Adipocyte (in vitro differentiated cells): ENCODE measurements at regions not wholly inside any gene's neighbourhood (a gene's known extent, or its start where the extent isn't known, plus 50 kb on each side); places are given as distances from the start of the nearest gene placed in this dataset.
A peak's percentile ranks its signal among the peaks of the same experiment; 100 is the strongest.

Source experiments
- DNase-seq: peaks from one replicate; pipeline ENCODE4 v3.0.0-alpha.2; 2015; ENCODE audit warnings: low read depth
- H3K27me3 ChIP-seq: replicated peaks from 2 replicates; pipeline ENCODE4 v1.7.0; 2013; ENCODE audit warnings: mild to moderate bottlenecking, low read length, moderate library complexity; ENCODE audit not compliant: control insufficient read depth, insufficient read depth
- H3K36me3 ChIP-seq: 2 replicates; pipeline ENCODE4 v1.7.0; 2013; ENCODE audit warnings: low read length, mild to moderate bottlenecking, moderate library complexity; ENCODE audit not compliant: control insufficient read depth, insufficient read depth, severe bottlenecking
- H3K4me1 ChIP-seq: 2 replicates; pipeline ENCODE4 v1.7.0; 2013; ENCODE audit warnings: mild to moderate bottlenecking, low read length, moderate library complexity; ENCODE audit not compliant: control insufficient read depth, insufficient read depth
- H3K4me3 ChIP-seq: 2 replicates; pipeline ENCODE4 v1.7.0; 2013; ENCODE audit warnings: mild to moderate bottlenecking, low read length, moderate library complexity
- H3K9ac ChIP-seq: 2 replicates; pipeline ENCODE4 v1.7.0; 2013; ENCODE audit warnings: mild to moderate bottlenecking, low read length, moderate library complexity
- H3K9me3 ChIP-seq: 2 replicates; pipeline ENCODE4 v1.7.0; 2013; ENCODE audit warnings: mild to moderate bottlenecking, low read length, moderate library complexity; ENCODE audit not compliant: control insufficient read depth

DNA sequence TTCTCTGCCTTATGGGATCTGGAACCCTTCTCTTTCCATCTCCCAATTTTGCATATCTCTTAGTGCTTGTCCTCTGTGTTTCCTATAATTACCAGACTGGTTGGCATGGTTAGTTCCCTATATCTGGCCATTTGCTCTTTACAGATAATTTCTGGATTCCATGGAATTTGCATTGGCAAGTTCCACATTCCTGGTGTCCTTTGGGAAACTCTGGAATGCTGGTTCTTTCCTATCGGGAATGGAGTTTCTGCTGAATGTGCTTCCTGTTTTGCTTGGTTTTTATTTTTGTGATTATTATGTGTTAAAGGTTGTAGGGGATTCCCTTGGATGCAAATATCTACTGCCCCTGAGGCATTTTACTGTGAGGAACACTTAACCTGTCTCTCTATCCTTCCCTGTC, 193.0 kb upstream of the BTG1 start:
- H3K4me3 ChIP-seq: no peak overlapping the region
- H3K27me3 ChIP-seq: no peaks in the 10 kb centered on the region
- DNase-seq: no peak
- no peak overlapping the region for H3K9ac ChIP-seq
- no peaks in the 10 kb centered on the region for H3K9me3 ChIP-seq
- no peaks in the 10 kb centered on the region for H3K36me3 ChIP-seq
- peaks cover 22% of the 10 kb centered on the region for H3K4me1 ChIP-seq

DNA sequence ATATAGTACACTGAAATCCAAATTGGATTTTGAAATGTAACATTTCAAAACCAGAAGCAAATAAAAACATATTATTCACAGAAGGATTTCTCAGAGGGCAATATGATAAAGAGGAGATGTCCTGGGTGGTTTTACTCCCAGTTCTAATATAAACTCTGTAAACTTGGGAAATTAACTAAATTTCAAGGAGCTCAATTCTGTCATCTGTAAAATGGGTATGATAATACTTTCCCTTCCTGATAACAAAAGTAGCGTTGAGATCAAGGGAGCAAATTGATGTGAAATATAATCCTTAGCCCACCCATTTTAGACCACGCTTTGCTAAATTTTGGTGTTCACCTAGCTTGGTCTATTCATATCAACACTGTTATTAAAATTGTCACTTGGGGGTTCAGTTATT, 192.5 kb upstream of the BTG1 start:
- H3K9ac ChIP-seq: no peak overlapping the region
- no peaks in the 10 kb centered on the region for H3K27me3 ChIP-seq
- no peaks in the 10 kb centered on the region for H3K36me3 ChIP-seq
- DNase-seq: no peak
- no peak overlapping the region for H3K4me3 ChIP-seq
- H3K9me3 ChIP-seq: no peaks in the 10 kb centered on the region
- peaks cover 22% of the 10 kb centered on the region for H3K4me1 ChIP-seq

DNA sequence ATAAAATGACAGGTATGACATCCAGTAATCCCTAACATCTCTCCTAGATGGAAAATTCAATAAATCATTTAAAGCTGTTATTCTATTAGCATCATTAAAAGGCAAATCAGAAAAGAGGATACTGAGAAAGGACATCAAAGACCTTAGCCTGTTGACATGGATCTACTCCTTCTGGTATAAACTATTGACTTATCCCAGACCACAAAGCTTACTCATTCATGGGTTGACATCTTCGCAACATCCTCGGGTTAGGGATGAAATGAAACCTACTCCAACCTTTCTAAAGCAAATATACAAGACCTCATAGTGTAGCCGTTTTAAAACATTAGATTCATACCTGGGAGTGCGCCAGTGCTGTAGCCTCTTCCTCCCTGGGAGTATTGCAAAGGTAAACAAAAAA, 191.5 kb upstream of the BTG1 start:
- Histone ChIP-seq H3K9me3 (no peaks in the 10 kb centered on the region), H3K4me3 (no peak overlapping the region), H3K36me3 (no peaks in the 10 kb centered on the region), H3K4me1 (peaks cover 22% of the 10 kb centered on the region), H3K9ac (peak overlapping the region; percentile 20), H3K27me3 (no peaks in the 10 kb centered on the region)
- no peak for DNase-seq

DNA sequence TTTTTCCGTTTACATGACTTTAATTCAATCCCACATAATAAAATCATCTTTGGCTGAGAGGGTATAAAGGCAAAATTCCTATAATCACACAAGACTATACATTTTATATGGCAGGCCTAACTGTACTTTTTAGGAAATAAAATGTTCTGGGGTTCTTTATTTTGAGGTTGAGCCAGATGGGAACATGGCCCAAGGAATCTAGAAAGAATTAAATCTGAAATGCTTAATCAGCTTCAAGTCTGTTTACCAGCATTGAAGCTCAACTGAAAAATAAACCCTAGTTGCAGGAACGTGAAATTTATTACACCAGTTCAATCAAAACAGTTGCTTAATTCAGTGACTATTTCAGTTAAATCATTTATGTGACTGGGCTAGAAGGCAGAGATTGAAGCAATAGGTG, 191.0 kb upstream of the BTG1 start:
- no peaks in the 10 kb centered on the region for H3K27me3 ChIP-seq
- peak overlapping the region; percentile 28 for H3K9ac ChIP-seq
- peaks cover 22% of the 10 kb centered on the region for H3K4me1 ChIP-seq

DNA sequence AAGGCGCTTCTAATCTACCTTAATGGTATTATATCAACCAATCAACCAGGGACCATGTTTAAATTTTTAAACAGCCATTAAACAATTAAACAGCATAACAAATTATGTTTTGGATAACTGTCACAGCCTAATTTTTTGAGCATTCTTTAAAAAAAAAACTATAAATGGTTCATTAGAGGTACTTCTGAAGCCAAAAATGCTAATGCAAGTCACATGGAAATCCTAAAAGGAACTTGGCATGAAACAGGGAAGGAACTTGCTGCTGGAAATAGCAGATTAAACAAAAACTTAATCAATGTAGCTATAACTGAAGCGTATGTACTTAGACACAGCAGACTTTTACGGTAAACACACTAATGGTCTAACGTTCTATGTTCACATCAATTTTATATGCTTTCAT, 190.2 kb upstream of the BTG1 start:
- Histone ChIP-seq H3K4me1 (peaks cover 22% of the 10 kb centered on the region), H3K36me3 (no peaks in the 10 kb centered on the region), H3K27me3 (no peaks in the 10 kb centered on the region), H3K9ac (peak overlapping the region; percentile 28), H3K9me3 (no peaks in the 10 kb centered on the region), H3K4me3 (no peak overlapping the region)
- no peak for DNase-seq

More for the DNA sequence above, 191.0 kb upstream of the BTG1 start:
- Histone ChIP-seq H3K36me3 (no peaks in the 10 kb centered on the region), H3K9me3 (no peaks in the 10 kb centered on the region), H3K4me3 (no peak overlapping the region)
- no peak for DNase-seq

DNA sequence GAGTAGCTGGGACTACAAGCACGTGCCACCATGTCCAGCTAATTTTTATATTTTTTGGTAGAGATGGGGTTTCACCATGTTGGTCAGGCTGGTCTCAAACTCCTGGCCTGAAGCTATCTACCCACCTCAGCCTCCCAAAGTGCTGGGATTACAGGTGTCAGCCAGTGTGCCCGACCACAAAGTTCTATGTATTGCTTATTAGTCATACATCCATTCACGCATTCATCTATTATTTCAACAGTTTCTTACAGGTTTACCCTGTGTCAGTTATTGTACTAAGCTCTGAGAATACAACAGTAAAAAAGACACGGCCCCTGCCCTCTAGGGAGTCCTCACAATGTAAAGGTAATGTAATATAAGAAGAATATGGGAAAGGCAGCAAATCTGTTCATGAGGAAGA, 188.9 kb upstream of the BTG1 start:
- Histone ChIP-seq H3K9me3 (no peaks in the 10 kb centered on the region), H3K36me3 (no peaks in the 10 kb centered on the region), H3K27me3 (no peaks in the 10 kb centered on the region), H3K4me3 (no peak overlapping the region), H3K4me1 (peaks cover 22% of the 10 kb centered on the region), H3K9ac (no peak overlapping the region)
- DNase-seq: no peak

DNA sequence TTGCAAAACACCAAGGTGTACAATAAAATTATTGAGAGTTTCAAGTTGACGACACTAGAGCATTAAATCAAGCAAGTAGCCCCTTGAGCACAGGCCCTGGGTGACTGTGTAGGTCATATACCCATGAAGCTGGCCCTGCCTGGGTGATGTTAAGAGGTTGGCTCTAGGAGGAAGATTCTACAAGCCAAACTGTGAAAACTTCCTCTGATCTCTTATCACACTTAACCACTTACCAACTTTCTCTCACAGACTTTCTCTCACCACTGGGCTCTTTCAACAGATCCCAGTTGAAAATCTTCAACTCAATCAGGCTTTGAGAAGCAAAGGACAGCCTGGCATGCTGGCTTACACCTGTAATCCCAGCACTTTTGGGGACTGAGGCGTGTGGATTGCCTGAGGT, 186.9 kb upstream of the BTG1 start:
- H3K27me3 ChIP-seq: no peaks in the 10 kb centered on the region
- no peak for DNase-seq
- no peak overlapping the region for H3K4me3 ChIP-seq
- peaks cover 19% of the 10 kb centered on the region for H3K4me1 ChIP-seq
- H3K9me3 ChIP-seq: no peaks in the 10 kb centered on the region
- H3K36me3 ChIP-seq: no peaks in the 10 kb centered on the region
- no peak overlapping the region for H3K9ac ChIP-seq

DNA sequence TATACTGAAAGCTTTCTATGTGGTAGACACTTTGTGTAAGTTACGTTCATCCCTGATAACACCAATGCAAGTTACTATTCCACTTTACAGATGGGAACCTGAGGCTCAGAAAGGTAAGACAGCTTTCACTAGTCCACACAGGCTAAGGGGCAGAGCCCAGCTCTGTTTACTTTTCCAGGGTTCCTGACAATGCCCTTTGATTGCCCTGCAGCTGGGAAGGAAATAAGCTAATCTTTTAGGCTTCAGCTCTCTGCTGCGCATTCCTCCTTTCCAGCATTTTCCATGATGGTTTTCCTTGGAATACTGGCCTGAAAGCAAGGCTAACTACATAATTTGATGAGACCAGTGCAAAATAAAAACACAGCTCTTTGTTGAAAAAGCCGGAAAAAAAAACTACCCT, 185.7 kb upstream of the BTG1 start:
- Histone ChIP-seq H3K9me3 (no peaks in the 10 kb centered on the region), H3K4me3 (no peak overlapping the region), H3K36me3 (no peaks in the 10 kb centered on the region), H3K27me3 (no peaks in the 10 kb centered on the region), H3K4me1 (peaks cover 8% of the 10 kb centered on the region), H3K9ac (no peak overlapping the region)
- no peak for DNase-seq

DNA sequence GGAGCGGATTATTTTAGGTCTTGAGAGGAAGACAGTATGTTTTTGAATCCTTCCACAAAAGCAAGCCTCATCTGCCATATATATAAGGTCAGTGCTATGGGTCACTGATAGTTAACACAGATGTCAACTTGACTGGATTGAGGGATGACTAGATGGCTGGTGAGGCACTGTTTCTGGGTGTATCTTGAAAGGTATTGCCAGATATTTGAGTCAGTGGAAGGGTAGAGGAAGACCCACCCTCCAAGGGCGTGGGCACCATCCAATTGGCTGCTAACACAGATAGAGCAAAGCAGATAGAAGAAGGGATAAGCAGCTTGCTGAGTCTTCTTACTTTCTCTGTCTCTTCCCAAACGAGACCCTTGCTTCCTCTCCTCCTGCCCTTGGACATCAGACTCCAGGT, 185.0 kb upstream of the BTG1 start:
- Histone ChIP-seq H3K9me3 (no peaks in the 10 kb centered on the region), H3K9ac (no peak overlapping the region)

DNA sequence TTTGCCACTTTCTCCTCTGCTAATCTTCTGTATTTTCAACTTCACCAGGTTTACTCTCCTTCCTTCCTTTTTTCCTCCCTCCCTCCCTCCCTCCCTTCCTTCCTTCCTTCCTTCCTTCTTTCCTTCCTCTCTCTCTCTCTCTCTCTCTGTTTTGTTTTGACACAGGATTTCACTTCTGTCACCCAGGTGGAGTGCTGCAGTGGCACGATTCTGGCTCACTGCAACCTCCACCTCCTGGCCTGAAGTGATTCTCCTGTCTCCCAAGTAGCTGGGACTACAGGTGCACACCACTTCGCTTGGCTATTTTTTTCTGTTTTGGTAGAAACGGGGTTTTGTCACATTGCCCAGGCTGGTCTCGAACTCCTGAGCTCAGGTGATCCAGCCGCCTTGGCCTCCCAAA, 181.2 kb upstream of the BTG1 start:
- Histone ChIP-seq H3K4me3 (no peak overlapping the region), H3K9me3 (no peaks in the 10 kb centered on the region), H3K27me3 (no peaks in the 10 kb centered on the region), H3K4me1 (no peaks in the 10 kb centered on the region), H3K36me3 (no peaks in the 10 kb centered on the region), H3K9ac (no peak overlapping the region)
- no peak for DNase-seq

More for the DNA sequence above, 185.0 kb upstream of the BTG1 start:
- H3K4me3 ChIP-seq: no peak overlapping the region
- DNase-seq: no peak
- peaks cover under 1% of the 10 kb centered on the region for H3K4me1 ChIP-seq
- H3K27me3 ChIP-seq: no peaks in the 10 kb centered on the region
- no peaks in the 10 kb centered on the region for H3K36me3 ChIP-seq

DNA sequence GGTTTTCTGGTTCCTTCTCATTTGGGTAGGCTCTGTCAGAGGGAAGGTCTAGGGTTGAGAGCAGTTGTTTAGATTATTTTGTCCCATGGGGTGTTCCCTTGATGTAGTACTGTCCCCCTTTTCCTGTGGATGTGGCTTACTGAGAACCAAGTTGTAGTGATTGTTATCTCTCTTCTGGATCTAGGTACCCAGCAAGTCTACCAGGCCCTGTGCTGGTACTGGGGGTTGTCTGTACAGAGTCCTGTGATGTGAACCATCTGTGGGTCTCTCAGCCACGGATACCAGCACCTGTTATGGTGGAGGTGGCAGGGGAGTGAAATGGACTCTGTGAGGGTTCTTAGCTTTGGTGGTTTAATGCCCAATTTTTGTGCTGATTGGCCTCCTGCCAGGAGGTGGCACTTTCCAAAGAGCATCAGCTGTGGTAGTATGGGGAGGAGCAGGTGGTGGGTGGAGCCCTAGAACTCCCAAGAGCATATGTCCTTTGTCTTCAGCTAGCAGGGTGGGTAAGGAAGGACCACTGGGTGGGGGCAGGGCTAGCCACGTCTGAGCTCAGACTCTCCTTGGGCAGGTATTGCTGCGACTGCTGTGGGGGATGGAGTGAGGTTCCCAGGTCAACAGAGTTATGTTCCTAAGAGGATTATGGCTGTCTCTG, 179.3 kb upstream of the BTG1 start:
- DNase-seq: no peak
- H3K4me1 ChIP-seq: no peaks in the 10 kb centered on the region

DNA sequence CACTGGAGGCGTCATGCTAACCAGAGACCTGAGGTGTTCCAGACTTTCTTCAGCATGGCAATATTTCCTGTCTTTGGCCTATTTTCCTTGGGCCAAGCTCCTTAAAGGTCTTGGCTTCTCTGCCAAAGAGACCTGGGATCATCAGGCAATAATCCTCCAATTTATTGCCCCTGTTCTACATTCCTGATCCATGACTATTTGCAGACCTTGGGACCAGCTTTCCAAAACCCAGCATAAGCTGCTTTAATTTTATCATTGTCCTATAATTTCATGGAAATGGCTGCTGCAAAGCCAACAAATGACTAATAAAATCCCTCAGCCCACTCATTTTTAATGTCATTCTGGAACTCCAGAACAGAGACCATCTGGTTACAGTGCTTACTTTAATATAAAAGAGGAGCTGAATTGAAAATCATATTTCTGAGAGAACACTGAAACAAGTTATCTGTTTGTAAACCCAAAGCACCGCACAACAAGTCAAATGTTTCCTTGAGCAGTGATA, 166.9 kb upstream of the BTG1 start:
- Histone ChIP-seq H3K36me3 (no peaks in the 10 kb centered on the region), H3K9me3 (no peaks in the 10 kb centered on the region), H3K4me1 (peaks cover 9% of the 10 kb centered on the region), H3K9ac (no peak overlapping the region), H3K27me3 (no peaks in the 10 kb centered on the region), H3K4me3 (no peak overlapping the region)
- no peak for DNase-seq

More for the DNA sequence above, 179.3 kb upstream of the BTG1 start:
- Histone ChIP-seq H3K36me3 (no peaks in the 10 kb centered on the region), H3K27me3 (no peaks in the 10 kb centered on the region), H3K4me3 (no peak overlapping the region), H3K9me3 (no peaks in the 10 kb centered on the region), H3K9ac (no peak overlapping the region)
